ENCODE measurements at regions not wholly inside any gene's neighbourhood (a gene's known extent, or its start where the extent isn't known, plus 50 kb on each side); places are given as distances from the start of the nearest gene placed in this dataset.
"Not testable (repeated sequence)": the region's sequence is repeated elsewhere in the genome, so short reads cannot be mapped to it uniquely, and the experiment has no call there.

DNA sequence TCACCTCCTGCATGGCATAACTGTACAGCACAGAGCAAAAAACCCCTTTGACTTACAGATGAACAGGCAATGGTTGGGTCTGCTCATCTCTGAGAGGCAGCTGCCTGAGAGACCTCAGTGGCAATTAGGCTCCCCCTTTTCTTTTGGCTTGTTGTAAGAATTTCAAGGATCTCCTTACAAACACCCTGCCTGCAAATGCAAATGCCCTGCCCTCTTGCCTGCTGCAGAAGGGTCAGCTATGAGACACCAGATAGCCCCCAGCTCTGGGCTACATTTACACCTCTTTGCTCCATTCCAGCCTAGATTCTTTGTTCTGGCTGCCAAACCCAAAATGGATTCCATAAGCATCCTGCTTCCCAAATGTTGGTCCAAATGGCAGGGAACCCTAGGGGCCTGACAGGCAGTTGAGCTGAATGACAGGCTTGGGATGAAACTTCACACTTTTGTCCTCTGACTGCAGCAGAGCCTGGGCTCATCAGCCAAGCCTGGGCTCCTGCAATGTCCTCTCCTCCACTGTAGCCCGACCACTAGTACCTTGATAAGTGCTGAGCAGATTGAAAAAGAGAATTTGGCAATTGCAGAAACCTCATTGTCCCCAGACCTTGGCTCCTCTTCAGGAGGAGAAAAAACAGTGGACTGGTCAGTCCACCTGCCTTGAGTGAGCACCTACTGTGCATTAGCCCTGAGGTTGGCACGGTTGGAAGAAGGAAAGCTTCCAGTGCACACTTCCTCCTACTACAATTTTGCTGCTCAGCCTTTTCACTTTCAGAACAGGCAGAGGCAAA is 678.3 kb downstream of the BCL11A start:
- DNase-seq = no peak

DNA sequence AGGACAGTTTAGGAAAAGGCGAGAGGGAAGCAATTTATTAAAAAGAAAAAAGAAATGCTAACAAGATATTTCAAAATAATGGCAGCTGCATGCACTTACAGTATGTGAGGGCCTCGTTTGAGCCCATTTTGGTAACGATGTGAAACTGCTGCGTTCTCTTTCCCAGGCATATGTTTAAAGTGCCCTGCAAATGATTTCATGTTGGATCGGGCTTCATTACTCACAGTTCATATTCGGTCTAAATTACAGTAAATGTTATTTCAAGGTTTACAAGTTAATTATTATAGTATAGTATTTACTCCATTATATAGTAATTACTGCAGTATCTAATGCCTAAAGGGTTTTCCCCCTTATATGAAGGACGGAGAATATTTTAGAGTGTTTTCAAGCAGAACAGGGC is 679.1 kb downstream of the BCL11A start:
- no peak for DNase-seq

DNA sequence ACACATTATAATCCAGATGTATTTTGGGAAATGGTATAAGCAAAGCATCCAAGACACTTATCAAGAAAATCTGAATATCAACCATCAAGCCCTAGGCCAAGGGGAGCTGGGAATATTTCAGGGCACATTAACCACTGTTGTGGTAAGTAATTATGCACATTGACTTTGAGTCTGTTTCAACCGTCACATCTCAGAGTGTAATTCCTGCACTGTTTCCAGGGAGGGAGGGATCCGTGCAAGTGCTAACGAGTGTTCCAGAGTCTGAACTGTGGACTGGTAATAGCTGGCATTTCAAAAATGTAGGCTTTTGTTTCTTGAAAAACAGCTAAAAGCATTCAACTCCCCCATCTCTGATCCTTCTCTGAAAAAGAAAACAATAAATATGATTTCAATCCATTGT is 681.6 kb downstream of the BCL11A start:
- no peak for DNase-seq

DNA sequence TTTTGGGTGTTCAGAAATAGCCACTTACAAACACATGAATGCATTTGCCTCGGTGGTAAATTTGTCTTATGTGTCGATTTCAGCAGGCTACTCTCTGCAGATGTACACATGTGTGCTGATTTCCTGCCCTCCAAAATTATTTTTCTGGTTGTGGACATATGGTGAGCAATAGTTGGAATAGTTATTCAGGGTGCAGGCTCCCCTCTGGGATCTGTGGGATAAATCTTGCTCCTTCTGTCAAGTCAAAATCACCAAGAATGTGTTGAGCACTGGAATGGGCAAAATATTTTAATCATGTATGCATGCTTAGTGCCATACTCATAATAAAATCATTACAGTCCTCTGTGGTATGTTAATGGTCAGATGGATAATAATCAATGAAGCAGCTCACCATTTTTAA is 684.5 kb downstream of the BCL11A start:
- no peak for DNase-seq

DNA sequence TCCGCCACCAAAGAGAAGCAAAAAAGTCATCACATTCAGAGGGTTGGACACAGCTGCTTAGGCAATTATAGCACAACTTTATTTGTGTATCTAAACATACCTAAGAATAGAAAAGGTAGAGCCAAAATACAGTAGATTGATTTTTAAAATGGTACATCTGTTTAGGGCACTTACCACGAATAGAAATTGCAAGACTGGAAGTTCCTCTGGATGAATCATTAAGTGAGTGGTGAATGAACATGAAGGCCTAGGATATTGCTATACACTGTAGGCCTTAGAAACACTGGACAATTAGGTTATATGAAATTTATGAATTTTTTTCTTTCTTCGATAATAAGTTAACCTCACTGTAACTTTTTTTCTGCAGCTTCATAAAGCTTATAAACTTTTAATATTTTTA is 687.0 kb downstream of the BCL11A start:
- DNase-seq = no peak

DNA sequence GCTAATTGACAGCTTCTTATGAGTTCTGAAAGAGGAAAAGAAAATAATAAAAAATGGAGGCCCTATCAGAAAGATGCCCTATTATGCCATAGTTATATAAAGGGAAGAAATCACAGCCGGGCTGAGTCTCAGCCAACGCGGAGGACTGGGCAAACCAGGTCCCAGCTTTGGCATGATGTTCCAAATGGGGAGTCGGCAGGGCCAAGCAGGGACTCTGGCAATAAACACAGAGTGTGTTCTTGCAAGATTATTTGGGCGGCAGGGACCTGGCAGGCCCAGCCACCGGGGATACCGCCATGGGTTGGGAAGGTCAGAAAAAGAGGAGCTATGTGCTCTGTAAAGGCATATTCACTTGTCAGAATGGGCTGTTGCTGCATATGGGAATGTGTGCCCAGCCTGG is 694.9 kb downstream of the BCL11A start:
- DNase-seq = no peak

DNA sequence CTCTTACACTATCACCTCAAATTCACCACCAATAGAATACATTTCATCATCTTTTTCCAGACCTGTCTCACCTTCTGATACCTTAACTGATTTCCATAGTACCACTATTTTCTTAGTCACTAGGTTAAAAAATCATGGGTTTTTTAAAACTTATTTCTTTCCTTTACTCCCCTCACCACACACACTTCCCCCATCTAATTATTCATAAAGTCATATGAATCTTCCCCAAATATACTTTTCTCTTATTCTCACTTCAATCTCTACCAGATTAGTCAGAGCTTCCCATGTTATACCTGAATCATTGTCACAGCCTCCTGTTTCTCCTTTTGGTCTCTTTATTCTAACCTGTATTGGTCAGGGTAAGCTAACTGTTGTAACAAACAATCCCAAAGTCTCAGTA is 696.3 kb downstream of the BCL11A start:
- DNase-seq = no peak

DNA sequence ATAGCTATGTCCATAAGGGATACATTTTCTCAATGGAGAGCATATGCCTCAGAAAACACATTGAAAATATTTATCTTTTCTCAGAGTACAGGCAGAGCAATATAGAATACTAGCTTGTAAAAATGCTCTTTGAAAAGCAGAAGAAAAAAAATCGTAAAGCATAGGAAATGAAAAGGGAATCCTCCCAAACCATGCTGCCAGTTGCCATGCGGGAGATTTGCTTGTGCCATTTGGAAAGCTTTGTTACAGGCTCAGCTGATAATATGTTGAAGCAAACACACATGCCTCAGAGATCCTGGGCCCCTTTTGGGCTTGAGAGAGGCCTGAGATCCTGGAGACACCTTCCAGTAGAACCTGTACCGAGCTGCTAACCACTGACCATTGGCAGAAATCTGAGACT is 697.1 kb downstream of the BCL11A start:
- no peak for DNase-seq

DNA sequence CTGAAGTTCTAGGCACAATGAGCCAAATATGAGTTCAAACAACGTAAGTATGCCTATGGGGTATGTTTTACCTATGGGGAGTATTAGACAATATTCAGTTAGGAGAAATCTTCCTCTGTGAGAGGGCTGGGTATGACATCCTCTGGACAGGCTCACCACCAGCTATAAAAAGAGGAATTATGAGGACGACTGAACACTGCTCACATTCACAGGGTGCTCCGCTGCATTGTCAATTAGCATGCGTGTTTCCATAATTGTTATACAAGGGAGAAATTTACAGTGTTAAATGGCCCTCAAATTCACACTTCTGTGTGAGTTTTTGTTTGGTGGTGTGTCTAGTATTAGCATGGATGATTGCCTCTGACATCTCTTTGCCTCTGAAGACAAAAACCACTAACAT is 700.4 kb downstream of the BCL11A start:
- DNase-seq = no peak

DNA sequence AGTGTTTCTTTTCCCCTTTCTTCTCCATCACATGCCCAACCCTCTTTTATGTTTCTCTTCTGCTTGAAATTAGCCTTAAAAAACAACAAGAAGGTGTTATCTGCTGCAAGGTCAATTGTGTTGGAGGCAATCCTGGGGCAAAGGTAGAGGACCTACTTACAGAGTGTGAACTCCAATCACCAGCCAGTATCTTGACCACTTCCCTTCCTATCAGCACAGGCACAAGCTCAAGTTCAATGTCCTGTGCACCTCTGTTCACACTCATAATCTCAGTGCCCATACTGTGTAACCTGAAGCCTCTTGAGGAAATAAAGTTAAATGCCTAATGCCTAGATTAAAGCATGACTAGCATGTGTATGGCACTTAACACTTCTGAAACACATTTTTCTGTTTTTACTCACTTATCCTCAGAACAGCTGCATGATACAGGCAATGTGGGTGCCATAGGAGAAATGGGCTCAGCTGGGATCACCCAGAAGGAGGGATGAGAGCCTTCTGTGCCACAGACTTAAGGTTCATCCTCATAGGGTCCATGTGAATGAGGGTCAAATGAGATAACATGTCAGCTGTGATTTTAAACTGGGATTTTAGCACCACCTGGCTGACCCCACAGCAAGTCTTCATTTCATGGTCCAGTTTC is 701.5 kb downstream of the BCL11A start:
- no peak for DNase-seq

DNA sequence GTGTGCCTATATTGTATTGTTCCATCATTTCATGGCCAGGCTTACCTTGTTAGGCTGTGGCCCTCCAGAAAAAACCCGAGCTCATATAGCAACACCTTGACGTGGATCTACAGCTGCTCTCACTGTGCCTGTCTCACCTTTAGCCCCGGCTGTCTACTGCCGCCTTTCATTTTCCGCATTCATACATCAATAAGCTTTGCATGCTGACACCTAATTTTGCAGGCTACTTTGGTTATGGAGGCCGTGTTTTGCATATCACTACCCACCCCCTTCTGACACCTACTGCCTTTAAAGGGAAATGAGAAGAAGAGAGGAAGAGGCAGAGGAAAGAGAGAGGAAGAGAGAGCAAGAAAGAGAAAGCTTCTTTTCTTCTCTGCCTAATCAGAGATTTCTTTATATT is 702.9 kb downstream of the BCL11A start:
- no peak for DNase-seq

DNA sequence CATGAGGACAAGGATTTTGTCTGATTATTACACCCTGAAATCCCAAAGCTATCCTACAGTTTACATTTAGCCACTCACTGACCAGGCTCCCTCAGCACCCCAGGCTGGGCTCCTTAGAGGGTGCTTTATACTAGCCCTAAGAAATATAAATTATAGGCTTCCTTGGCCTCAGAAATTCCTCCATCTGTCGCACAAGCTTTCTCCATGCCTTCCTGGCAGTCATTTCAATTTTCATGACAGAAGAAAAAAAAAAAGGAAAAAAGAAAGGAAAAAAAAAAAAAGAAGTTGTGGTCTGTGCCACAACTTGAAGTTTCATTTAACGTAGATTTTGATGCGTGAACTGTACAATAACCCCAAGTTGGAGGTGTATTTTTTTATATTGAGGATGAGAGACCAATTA is 719.5 kb downstream of the BCL11A start:
- no peak for DNase-seq

DNA sequence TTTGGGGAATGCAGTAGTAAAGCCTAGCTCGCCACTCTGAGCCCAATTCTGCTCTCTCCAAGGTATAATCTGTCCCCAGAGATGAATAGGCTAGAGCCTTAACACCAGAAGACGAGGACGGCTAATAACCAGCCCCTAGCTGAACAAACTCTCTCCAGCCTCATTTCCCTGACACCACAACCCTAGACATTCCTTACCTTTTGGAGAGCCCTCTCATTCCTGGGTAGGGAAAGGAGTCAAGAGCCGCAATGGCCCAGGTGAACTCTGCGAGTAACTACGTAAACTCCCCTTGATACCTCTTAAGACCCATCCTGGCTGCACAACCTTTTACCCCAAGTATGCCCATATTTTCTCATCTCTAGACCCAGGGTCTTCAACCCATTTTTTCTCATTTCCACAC is 722.9 kb downstream of the BCL11A start:
- no peak for DNase-seq

DNA sequence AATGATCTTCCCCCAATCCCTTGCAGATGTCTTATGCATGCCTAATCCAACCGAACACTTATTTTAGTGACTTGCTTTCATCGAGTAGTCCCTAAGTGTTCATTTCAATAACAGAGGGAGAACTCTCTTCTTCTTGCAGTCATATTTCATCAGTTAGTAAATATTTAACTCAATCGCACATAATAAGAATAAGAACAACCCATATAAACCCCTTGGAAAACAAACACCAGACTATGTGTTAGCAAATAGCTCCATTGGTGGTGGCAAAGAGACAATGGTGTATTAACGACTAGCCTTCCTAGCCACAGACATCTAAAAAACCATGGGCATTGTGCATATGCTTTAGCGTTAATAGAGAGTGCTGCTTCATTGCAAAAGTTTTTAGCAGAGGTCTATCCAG is 725.8 kb downstream of the BCL11A start:
- no peak for DNase-seq

DNA sequence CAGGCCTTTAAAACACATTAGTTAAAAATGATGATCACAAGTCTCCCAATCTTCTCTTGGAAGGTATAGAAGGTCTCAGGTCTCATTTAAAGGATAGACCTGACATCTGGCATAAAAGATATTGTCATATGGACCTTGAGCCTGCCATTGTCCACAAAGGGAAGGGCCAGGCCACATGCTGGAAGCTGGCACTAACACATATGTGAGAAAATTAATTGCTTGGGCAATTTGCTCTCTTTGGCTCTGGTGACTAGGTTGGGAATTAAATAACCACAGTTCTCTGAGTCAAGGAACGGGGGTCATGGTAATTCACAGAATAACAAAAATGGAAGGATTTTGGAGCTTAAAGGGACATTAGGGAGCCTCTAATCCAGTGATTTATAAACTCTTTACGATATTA is 727.3 kb downstream of the BCL11A start:
- DNase-seq = no peak

DNA sequence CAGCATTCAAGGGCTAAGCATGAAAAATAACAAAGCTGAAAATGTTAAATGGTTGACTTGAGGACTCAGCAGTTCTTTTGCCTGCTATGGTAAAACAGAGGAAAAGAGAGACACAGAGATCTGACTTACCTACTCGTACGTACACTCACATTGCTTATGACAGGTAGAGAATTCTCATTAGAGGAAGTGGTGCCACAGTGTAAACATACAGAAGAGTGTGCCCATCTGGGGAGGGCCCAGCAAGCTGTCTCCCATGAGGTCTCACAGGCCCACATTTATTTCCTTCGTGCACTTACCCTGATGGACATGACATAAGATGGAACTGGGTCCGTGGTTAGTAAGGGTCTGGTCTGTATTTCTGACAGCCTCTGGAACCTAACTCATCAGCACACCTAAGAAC is 729.1 kb downstream of the BCL11A start:
- no peak for DNase-seq

DNA sequence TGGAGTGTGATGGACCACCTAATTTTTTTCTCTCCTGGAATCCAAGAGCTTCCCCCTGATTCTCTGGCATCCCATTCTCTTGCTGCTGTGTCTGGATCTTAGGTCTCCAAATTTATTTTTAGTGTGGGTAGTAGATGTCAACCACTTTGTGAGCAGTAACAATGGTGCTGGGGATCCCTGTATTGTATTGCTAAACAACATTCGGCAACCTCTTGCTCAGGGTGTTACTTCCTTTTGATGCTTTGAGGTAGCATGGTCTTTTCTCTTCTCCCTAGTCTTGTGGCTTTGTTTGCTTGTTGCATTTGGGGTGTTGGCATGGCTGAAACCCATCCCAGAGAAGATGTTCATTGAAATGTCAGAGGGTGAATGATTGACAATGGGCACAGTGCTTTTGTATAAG is 737.4 kb downstream of the BCL11A start:
- no peak for DNase-seq

DNA sequence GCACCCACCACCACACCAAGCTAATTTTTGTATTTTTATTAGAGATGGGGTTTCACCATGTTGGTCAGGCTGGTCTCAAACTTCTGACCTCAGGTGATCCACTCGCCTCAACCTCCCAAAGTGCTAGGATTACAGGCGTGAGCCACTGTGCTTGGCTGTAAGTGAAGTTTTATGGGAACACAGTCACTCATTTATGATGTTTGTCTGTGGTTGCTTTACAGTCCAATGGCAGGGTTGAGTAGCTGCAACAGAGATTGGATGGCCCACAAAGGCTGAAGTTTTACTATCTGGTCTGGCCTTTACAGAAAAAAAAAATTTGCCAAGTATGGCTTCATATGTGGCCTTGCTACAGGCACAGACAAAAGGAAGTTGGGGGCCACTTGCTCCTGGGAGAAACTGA is 743.2 kb downstream of the BCL11A start:
- DNase-seq = not testable (repeated sequence)

DNA sequence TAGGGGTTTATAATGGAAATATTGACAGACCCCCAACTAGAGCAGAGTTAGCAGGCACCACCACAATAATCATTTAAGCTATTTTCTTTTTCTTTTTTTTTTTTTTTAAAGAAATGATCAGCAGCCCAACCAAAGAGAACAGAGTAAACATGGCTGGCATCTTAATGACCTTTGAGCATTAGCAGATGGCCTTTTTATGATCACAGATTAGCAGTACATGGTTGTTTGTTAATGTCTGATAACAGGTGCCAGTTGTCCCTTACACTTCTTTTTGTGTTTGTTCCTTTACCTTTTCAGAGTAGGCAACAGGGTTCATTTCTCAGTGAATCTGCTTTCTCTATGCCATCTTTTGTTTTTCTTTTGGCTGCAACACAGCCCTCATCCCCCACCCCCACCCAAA is 747.0 kb downstream of the BCL11A start:
- no peak for DNase-seq

DNA sequence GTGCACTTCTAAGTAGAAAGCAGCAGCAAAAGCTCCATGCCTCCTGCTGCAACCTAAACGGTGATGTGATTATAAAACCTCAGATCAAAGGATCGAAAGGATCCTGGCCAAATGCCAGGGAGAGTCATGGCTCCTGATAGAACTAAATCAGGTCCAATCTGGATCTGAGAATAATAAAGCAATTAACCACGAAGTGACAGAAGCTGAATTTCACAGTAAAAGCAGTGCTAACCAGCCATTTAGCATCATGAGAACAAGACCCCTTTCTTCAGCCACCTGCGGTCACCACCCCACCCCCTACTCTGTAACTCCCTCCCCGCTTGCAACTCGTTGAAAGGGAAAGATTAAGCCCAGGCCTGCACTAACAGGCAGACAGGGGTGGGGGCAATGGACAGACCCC is 748.7 kb downstream of the BCL11A start:
- DNase-seq = no peak

DNA sequence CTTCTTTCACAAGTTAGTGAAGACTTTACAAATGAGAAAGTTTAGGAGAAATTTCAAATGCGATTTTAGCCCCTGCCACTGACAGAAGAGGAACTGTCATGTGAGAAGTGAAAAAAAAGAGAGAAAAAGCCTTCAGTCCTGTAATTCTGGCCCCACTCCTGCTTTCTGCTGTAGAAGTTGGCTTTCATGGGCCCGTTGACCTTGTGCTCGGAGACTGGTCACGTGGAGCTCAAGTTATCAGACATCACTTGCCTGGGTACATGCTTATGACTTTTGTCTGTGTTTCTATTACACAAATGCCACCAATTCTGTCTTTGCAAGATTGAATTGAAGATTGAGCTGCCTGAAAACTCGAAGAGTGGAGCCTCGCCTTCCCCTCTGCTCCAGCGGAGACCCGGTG is 749.9 kb downstream of the BCL11A start:
- DNase-seq = no peak

DNA sequence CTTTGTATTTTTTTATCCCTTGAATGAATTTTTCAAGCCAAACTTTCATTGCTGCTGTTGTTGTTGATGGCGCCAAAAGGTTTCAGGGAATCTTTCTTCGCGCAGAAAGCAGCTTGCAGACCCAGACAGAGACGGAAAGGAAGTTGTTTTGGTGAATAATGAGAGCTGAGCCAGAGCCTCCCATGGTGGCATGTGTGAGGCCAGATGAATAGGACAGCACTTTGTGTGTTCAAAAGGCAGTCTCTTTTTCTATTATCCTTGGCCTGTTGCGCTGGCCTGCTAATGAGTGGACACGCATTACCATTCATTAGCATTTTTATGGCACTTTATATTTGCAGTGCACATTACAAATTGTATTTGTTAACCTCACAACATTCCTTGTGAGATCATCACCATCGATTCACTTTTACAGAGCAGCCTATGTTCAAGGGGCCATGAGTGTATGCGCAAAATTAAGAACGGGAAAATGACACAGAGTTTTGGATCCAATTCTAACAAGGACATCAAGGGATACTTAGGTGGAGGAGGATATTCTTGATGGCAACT is 754.7 kb downstream of the BCL11A start:
- no peak for DNase-seq

DNA sequence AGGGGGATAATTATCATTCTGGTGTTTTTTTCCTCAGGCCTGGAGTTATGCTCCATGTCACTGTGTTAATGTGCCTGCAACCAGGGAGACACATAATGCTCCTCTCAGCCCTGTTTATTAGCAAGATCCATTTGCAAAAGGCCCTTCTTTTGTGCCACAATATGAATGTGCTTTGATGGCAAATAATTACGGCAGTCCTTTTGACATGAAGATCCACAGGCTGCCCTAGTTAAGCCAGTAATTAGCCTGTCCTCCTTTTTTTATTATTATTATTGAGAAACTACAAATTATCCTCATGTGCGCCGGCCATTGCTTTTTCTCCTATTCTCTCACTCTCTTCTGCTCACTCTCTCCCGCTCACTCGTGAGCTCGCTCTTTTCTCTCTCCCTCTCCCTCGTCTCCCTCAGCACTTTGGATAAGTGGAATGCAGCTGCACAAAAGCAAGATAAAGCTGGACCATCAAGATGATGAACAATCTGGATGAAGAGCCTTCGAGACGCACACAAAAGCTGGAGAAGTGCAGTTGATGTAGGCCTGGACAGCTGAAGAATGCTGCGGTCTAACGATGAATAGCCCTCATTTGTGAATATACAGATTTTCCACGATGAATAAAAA is 762.3 kb downstream of the BCL11A start:
- no peak for DNase-seq

Measured in skin of body (tissue), 1 donor.